BE2C (cell line): ENCODE measurements at regions not wholly inside any gene's neighbourhood (a gene's known extent, or its start where the extent isn't known, plus 50 kb on each side); places are given as distances from the start of the nearest gene placed in this dataset.
"Not testable (repeated sequence)": the region's sequence is repeated elsewhere in the genome, so short reads cannot be mapped to it uniquely, and the experiment has no call there.

Experiments used
- DNase-seq: peaks from one replicate; pipeline ENCODE4 v3.0.0-alpha.2; 2020
- H3K27me3 ChIP-seq: fragments of 250-450 bp; sonication (Bioruptor Pico); 2 replicates; pipeline ENCODE4 v1.5.1; 2020; ENCODE audit warnings: mild to moderate bottlenecking
- H3K36me3 ChIP-seq: fragments of 250-450 bp; sonication (Bioruptor Pico); 2 replicates; pipeline ENCODE4 v1.5.1; 2020; ENCODE audit warnings: mild to moderate bottlenecking
- H3K4me1 ChIP-seq: fragments of 250-450 bp; sonication (Bioruptor Pico); 2 replicates; pipeline ENCODE4 v1.5.1; 2020
- H3K4me3 ChIP-seq: 2 replicates; pipeline ENCODE4 v1.5.1; 2011; ENCODE audit warnings: low read depth, low read length
- H3K9me3 ChIP-seq: fragments of 250-450 bp; sonication (Bioruptor Pico); 2 replicates; pipeline ENCODE4 v1.5.1; 2020
- TF ChIP-seq, protein P1 (sequence below): IDR thresholded peaks from 2 replicates; pipeline ENCODE4 v1.5.1; 2012; ENCODE audit warnings: mild to moderate bottlenecking, low read depth, low read length

DNA sequence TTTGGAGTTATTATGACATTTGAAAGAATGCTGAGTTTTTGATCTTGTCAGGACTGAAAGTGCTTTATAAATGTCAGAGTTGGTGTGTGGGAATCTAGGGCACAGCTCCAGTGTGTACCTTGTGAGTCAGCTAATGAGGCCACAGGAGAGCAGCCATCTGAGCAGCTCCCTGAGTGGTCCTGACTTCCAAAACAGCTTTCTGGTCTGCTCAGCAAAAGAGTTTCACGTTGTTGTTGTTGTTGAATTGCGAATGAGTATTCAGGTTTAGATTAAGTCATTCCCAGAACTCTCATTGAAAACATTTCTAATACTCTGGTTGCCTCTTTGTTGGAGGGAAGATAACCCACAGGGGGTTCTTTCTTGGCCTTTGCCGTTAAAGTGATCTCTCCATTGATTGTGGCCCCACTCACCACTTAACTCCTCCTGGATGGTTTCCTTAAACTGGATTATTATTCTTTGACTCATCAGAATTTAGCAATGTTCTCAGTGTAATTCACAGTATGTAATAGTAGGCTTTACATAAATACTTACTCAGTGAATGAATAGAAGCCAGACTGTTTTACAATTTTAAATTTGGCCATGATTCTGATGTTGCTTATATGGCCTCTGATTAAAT lies 125.1 kb upstream of the SGCD start:
- no peak for DNase-seq
- Histone ChIP-seq H3K4me3 (no peak overlapping the region), H3K9me3 (no peaks in the 10 kb centered on the region), H3K36me3 (no peaks in the 10 kb centered on the region), H3K4me1 (no peaks in the 10 kb centered on the region), H3K27me3 (no peaks in the 10 kb centered on the region)
- TF ChIP-seq, protein P1, sequence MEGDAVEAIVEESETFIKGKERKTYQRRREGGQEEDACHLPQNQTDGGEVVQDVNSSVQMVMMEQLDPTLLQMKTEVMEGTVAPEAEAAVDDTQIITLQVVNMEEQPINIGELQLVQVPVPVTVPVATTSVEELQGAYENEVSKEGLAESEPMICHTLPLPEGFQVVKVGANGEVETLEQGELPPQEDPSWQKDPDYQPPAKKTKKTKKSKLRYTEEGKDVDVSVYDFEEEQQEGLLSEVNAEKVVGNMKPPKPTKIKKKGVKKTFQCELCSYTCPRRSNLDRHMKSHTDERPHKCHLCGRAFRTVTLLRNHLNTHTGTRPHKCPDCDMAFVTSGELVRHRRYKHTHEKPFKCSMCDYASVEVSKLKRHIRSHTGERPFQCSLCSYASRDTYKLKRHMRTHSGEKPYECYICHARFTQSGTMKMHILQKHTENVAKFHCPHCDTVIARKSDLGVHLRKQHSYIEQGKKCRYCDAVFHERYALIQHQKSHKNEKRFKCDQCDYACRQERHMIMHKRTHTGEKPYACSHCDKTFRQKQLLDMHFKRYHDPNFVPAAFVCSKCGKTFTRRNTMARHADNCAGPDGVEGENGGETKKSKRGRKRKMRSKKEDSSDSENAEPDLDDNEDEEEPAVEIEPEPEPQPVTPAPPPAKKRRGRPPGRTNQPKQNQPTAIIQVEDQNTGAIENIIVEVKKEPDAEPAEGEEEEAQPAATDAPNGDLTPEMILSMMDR = no peak

DNA sequence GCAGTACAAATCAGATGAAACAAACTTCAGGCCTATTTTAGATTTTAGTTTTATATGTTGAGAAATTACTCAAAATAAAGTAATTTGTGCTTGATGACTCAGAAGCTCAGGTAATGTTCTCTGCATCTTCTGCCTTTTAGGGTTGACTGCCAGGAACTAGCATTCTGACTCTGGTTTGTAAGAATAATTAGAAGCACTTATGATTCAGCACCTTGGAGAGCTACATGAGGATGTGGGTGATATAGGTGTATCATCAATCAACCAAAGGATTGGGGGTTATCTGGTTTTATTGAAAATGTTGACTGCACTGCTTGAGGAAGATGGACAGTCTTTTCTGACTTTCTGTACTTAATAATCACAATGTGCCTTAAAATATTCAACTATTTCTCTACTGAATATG lies 118.7 kb upstream of the SGCD start:
- TF ChIP-seq, protein P1 = no peak
- Histone ChIP-seq H3K4me1 (no peaks in the 10 kb centered on the region), H3K36me3 (no peaks in the 10 kb centered on the region), H3K9me3 (peaks cover 2% of the 10 kb centered on the region; the same call in 1 of the 2 replicates), H3K4me3 (no peak overlapping the region), H3K27me3 (no peaks in the 10 kb centered on the region)
- no peak for DNase-seq

DNA sequence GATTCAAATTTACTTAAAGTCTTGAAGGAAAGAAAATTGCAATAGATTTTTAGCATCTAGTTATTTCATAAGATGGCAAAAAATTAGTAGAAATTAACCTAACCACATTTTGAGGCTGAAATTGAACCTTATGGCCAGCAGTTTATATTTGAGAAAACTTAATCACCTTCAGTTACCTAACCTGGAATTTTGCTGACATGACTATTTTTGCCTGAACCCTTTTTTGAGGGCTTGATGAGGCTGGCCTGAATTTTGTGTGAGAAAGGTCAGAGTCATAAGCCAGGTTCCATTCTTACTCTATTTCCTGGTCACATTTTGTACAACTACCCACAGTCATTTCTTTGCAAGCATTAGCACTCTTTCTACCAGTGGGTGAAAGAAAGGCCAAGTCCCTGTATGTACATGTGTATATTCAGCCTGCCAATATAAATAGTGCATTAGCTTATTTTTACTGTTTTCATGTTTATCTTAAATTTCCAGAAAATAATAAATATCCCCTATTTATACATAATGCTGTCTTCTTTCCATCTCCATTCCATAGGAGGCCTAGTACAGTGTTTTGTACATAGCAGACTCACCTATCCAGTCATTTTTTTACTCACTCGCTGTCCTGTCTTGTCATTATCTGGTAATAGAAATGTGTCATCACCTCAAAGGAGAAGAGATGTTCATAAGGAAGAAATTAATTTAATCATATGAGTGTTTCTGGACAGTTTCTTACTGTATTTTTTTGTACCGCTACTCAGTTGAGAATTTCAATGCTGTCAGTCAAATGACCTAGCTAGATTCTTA lies 108.4 kb upstream of the SGCD start:
- H3K27me3 ChIP-seq = no peaks in the 10 kb centered on the region
- H3K9me3 ChIP-seq = no peaks in the 10 kb centered on the region
- no peaks in the 10 kb centered on the region for H3K4me1 ChIP-seq
- no peak for DNase-seq
- TF ChIP-seq, protein P1 = no peak
- H3K36me3 ChIP-seq = no peaks in the 10 kb centered on the region
- no peak overlapping the region for H3K4me3 ChIP-seq

DNA sequence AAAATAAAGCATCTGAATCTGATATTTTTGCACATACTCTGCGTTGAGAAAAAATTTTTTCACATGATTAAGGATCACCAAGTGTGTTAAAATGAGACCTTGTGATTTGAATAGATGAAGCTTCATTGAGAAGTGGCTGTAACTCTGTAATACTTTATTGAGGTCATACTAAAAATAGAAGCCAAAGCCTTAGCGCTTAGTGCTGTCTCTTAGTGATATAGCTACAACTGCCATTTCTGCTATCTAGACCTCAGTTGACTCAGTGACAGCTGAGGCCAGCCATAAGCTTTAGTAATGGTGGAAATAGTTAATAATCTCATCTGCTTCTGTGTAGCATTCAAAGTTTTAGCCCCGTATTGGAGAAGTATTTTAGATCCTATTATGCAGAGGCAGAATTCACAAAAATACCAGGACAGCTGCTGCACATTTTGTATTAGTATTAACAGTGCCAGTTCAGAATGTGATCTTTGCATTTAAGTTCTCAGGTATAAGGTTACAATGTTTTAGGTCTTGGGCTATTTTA lies 107.4 kb upstream of the SGCD start:
- Histone ChIP-seq H3K9me3 (no peaks in the 10 kb centered on the region), H3K27me3 (no peaks in the 10 kb centered on the region), H3K4me1 (no peaks in the 10 kb centered on the region), H3K4me3 (no peak overlapping the region), H3K36me3 (no peaks in the 10 kb centered on the region)
- TF ChIP-seq, protein P1 = no peak
- no peak for DNase-seq

DNA sequence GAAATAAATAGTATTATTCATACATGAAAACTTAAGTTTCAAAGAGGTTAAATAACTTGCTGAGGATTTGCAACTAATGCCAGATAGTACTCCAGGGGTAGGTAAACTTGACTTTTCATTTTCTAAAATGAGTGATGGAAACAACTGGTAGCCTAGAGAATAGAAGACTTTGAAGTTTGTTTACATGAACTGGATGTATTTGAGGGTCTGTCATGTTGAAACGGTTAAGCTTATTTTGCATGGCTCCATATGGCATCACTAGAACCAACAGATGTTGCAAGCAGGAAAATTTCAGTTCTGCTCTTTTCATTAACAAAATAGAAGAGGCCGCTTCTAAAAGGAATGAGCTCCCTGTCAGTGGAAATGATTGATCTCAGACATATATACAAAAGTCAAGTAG lies 105.1 kb upstream of the SGCD start:
- Histone ChIP-seq H3K4me1 (no peaks in the 10 kb centered on the region), H3K27me3 (no peaks in the 10 kb centered on the region), H3K4me3 (no peak overlapping the region), H3K36me3 (no peaks in the 10 kb centered on the region), H3K9me3 (no peaks in the 10 kb centered on the region)
- TF ChIP-seq, protein P1 = no peak
- no peak for DNase-seq

DNA sequence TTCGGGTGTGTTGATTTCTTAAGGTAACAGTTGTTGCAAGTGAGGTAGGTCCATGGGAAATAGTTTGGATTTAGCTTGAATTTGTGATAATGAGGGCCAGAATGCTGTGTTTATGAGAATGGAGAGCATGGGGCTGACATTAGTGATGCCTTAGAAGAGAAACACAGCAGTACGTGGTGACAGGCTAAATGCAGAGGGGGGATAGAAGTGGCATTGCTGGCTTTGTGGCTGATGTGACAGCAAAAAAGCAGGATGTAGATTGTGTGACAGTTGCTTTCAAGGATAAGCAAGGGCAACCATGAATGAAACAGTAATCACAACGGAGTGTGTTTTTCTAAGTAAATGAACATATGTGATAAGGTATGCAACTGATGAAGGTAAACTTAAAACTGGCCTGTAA lies 103.4 kb upstream of the SGCD start:
- no peaks in the 10 kb centered on the region for H3K36me3 ChIP-seq
- H3K4me1 ChIP-seq = no peaks in the 10 kb centered on the region
- no peaks in the 10 kb centered on the region for H3K27me3 ChIP-seq
- TF ChIP-seq, protein P1 = no peak
- H3K9me3 ChIP-seq = no peaks in the 10 kb centered on the region
- no peak overlapping the region for H3K4me3 ChIP-seq
- DNase-seq = no peak

DNA sequence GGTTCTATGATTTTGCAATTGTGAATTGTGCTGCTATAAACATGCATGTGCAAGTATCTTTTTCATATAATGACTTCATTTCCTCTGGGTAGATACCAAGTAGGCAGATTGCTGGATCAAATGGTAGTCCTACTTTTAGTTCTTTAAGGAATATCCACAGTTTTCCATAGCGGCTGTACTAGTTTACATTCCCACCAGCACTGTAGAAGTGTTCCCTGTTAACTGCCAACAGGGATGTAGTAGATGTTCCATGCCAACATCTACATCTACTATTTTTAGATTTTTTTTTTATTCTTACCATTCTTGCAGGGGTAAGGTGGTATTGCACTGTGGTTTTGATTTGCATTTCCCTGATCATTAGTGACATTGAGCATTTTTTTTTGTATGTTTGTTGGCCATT lies 100.5 kb upstream of the SGCD start:
- H3K27me3 ChIP-seq, DNase-seq, H3K36me3 ChIP-seq, H3K4me3 ChIP-seq, H3K4me1 ChIP-seq, H3K9me3 ChIP-seq: not testable (repeated sequence)
